Gastroesophageal sphincter (tissue), 4 donors: ENCODE measurements at regions not wholly inside any gene's neighbourhood (a gene's known extent, or its start where the extent isn't known, plus 50 kb on each side); places are given as distances from the start of the nearest gene placed in this dataset.

Experiments
- ATAC-seq: fragments of 150-250 bp; one replicate; pipeline ENCODE4 v1.9.1; 2016; ENCODE audit warnings: mild to moderate bottlenecking, moderate library complexity
- H3K27ac ChIP-seq, 4 donors: fragments of 200-600 bp; sonication (generic) in 3 of 4; 1 replicate in 3 of 4; 2 replicates in 1 of 4; pipeline ENCODE4 v1.5.1; 2016 to 2019
- H3K27me3 ChIP-seq: fragments of 200-600 bp; sonication (generic); one replicate; pipeline ENCODE4 v1.5.1; 2019
- H3K36me3 ChIP-seq, 2 donors: fragments of 200-600 bp; sonication (generic); one replicate each; pipeline ENCODE4 v1.5.1; 2019; ENCODE audit warnings: control low read depth in 1 of 2
- H3K4me1 ChIP-seq, 3 donors: fragments of 200-600 bp; sonication (generic); 1 replicate in 2 of 3; 2 replicates in 1 of 3; pipeline ENCODE4 v1.5.1; 2016 to 2019; ENCODE audit warnings: control low read depth in 2 of 3
- H3K4me3 ChIP-seq, 2 donors: fragments of 200-600 bp; sonication (generic); one replicate each; pipeline ENCODE4 v1.5.1; 2019; ENCODE audit warnings: mild to moderate bottlenecking in 1 of 2, moderate library complexity in 1 of 2
- H3K9me3 ChIP-seq, 3 donors: fragments of 200-600 bp; sonication (generic); one replicate each; pipeline ENCODE4 v1.5.1; 2017 to 2019; ENCODE audit warnings: control low read depth in 2 of 3
- CTCF ChIP-seq, 4 experiments: fragments of 200-600 bp in 2 of 4; fragments of 450-650 bp in 2 of 4; sonication (generic) in 1 of 4; IDR thresholded peaks; one replicate each; pipeline ENCODE4 v1.5.1; 2017 to 2019; ENCODE audit warnings: antibody characterized with exemption in 4 of 4, mild to moderate bottlenecking in 2 of 4, moderate library complexity in 2 of 4
- EP300 ChIP-seq: sonication (generic); formaldehyde crosslinking; IDR thresholded peaks from one replicate; pipeline ENCODE4 v1.6.1; 2017; ENCODE audit warnings: antibody characterized with exemption, mild to moderate bottlenecking
- POLR2A ChIP-seq, 2 donors: fragments of 450-650 bp; IDR thresholded peaks; one replicate each; pipeline ENCODE4 v1.6.1; 2017; ENCODE audit warnings: antibody characterized with exemption in 2 of 2, mild to moderate bottlenecking in 2 of 2, moderate library complexity in 1 of 2
- POLR2AphosphoS5 ChIP-seq: sonication (generic); formaldehyde crosslinking; IDR thresholded peaks from one replicate; pipeline ENCODE4 v1.6.1; 2017; ENCODE audit warnings: antibody characterized with exemption
- WGBS, 2 donors: methylation state at CpG; one replicate each; pipeline ENCODE4 v1.1.5; 2018; ENCODE audit warnings: low coverage in 1 of 2; 5-methylcytosine and 5-hydroxymethylcytosine counted together

GRCh38 chr9:107749787-107750444 is 260.3 kb upstream of the KLF4 start:
- Histone ChIP-seq H3K9me3 (no peaks in the 10 kb centered on the region), H3K27ac (peak overlapping the region; percentile 86 to 90 (median 88)), H3K4me1 (peaks cover 20 to 44% (median 27%) of the 10 kb centered on the region in 3 donors), H3K36me3 (no peaks in the 10 kb centered on the region), H3K27me3 (no peaks in the 10 kb centered on the region), H3K4me3 (no peak overlapping the region)
- peak; percentile 88 for ATAC-seq
- WGBS, 2 donors: 60% methylated on average over 1 of the region's 5 CpGs; no CpG with 5 or more reads in 1 of the 2 donors
- TF ChIP-seq CTCF (IDR thresholded peaks at IDR 0.05) (no peak), POLR2AphosphoS5 (peak; percentile 94), POLR2A (IDR thresholded peaks at IDR 0.05) (no peak)

- Histone ChIP-seq H3K27ac (no peak overlapping the region), H3K36me3 (no peaks in the 10 kb centered on the region), H3K4me1 (peaks cover 7 to 22% (median 12%) of the 10 kb centered on the region in 3 donors), H3K9me3 (no peaks in the 10 kb centered on the region), H3K27me3 (no peaks in the 10 kb centered on the region), H3K4me3 (no peak overlapping the region)
- 96 to 100% methylated on average over 2 of the region's 2 CpGs for WGBS, 2 donors
- ATAC-seq: no peak
- TF ChIP-seq POLR2A (IDR thresholded peaks at IDR 0.05): no peak
- no peak for TF ChIP-seq EP300
- TF ChIP-seq POLR2AphosphoS5: no peak
These were observed 255.3 kb upstream of the KLF4 start for GRCh38 chr9:107744873-107745272.

- H3K36me3 ChIP-seq: no peaks in the 10 kb centered on the region
- no peak overlapping the region for H3K4me3 ChIP-seq
- no peaks in the 10 kb centered on the region for H3K27me3 ChIP-seq
- no peaks in the 10 kb centered on the region for H3K9me3 ChIP-seq
- TF ChIP-seq EP300 (no peak), POLR2AphosphoS5 (no peak), CTCF (IDR thresholded peaks at IDR 0.05) (no peak), POLR2A (IDR thresholded peaks at IDR 0.05) (no peak)
- ATAC-seq: no peak
- no peak overlapping the region for H3K27ac ChIP-seq
- H3K4me1 ChIP-seq: peaks cover 0 to 29% (median 11%) of the 10 kb centered on the region in 3 donors
- WGBS, 2 donors: 66 to 98% methylated on average over 4 to 6 of the region's 10 CpGs
These were observed 253.2 kb upstream of the KLF4 start for GRCh38 chr9:107742531-107743309.

- Histone ChIP-seq H3K27me3 (no peaks in the 10 kb centered on the region), H3K36me3 (no peaks in the 10 kb centered on the region), H3K27ac (peak overlapping the region in 2 of 4 donors; percentile 73 to 81), H3K9me3 (no peaks in the 10 kb centered on the region), H3K4me1 (peaks cover 0 to 36% (median 11%) of the 10 kb centered on the region in 3 donors), H3K4me3 (no peak overlapping the region)
- TF ChIP-seq CTCF (IDR thresholded peaks at IDR 0.05) (no peak), POLR2AphosphoS5 (no peak), POLR2A (IDR thresholded peaks at IDR 0.05) (no peak), EP300 (no peak)
- WGBS, 2 donors: 54 to 69% methylated on average over 5 to 9 of the region's 10 CpGs
- ATAC-seq: no peak
These were observed 250.8 kb upstream of the KLF4 start for GRCh38 chr9:107740088-107740980.

- H3K4me3 ChIP-seq: no peak overlapping the region
These were observed 250.1 kb upstream of the KLF4 start for GRCh38 chr9:107739601-107740082.

More at GRCh38 chr9:107739601-107740082, 250.1 kb upstream of the KLF4 start:
- peak; percentile 24 for ATAC-seq
- Histone ChIP-seq H3K36me3 (no peaks in the 10 kb centered on the region), H3K4me1 (peaks cover 0 to 43% (median 16%) of the 10 kb centered on the region in 3 donors), H3K27ac (peak overlapping the region in 3 of 4 donors; percentile 73 to 81 (median 77)), H3K9me3 (no peaks in the 10 kb centered on the region), H3K27me3 (no peaks in the 10 kb centered on the region)
- TF ChIP-seq CTCF (IDR thresholded peaks at IDR 0.05): no peak
- TF ChIP-seq POLR2AphosphoS5: peak; percentile 8
- TF ChIP-seq POLR2A (IDR thresholded peaks at IDR 0.05): no peak
- no peak for TF ChIP-seq EP300
- 44 to 83% methylated on average over 3 of the region's 12 CpGs for WGBS, 2 donors
